ENCODE measurements at regions not wholly inside any gene's neighbourhood (a gene's known extent, or its start where the extent isn't known, plus 50 kb on each side); places are given as distances from the start of the nearest gene placed in this dataset.
"Not testable (repeated sequence)": the region's sequence is repeated elsewhere in the genome, so short reads cannot be mapped to it uniquely, and the experiment has no call there.

GRCh38 chr14:71165121-71166031 is 258.1 kb downstream of the PCNX1 start:
- DNase-seq (no peak), ATAC-seq (no peak)

DNA sequence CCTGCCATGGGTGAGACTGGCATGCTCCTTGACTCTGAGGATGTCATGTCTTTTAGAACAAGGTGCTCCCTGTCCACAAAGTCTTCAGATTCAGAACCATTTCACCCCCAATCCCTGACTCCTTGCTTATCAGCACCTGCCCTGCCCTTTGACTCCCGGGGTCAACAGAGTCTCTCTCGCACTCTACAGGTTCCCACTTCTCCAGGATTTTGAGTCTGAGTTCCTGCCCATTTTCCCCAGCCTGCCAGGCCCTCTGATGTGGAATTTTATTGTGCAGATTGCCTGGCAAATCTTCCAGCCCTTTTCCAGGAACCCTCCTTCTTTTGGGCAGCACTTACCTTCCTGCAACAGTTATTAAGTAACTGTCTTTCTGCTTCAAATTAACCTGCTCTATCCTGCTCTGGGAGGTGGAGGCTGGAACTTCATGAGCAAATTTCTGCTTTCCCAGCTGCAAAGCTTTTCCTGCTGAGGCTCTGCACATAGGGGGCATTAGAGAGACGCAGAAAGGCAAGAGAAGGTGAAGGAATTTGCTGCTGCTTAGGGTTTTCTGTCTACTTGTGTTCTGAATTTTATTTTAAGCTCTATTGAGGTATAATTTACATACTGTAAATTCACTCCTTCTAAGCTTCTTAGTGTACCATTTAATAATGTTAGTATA is 259.1 kb downstream of the PCNX1 start:
- ATAC-seq, result no peak

GRCh38 chr14:71167325-71167950 is 260.2 kb downstream of the PCNX1 start:
- not testable (repeated sequence) for ATAC-seq, DNase-seq

More for the DNA sequence above, 259.1 kb downstream of the PCNX1 start:
- no peak for DNase-seq

DNA sequence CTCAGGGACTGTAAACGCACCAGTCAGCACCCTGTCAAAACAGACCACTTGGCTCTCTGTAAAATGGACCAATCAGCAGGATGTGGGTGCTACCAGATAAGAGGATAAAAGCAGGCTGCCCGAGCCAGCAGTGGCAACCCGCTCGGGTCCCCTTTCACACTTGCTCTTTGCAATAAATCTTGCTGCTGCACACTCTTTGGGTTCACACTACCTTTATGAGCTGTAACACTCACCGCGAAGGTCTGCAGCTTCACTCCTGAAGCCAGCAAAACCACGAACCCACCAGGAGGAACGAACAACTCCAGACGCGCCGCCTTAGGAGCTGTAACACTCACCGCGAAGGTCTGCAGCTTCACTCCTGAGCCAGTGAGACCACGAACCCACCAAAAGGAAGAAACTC is 260.9 kb downstream of the PCNX1 start:
- ATAC-seq, result peak; percentile 21
- peak; percentile 31 for DNase-seq

DNA sequence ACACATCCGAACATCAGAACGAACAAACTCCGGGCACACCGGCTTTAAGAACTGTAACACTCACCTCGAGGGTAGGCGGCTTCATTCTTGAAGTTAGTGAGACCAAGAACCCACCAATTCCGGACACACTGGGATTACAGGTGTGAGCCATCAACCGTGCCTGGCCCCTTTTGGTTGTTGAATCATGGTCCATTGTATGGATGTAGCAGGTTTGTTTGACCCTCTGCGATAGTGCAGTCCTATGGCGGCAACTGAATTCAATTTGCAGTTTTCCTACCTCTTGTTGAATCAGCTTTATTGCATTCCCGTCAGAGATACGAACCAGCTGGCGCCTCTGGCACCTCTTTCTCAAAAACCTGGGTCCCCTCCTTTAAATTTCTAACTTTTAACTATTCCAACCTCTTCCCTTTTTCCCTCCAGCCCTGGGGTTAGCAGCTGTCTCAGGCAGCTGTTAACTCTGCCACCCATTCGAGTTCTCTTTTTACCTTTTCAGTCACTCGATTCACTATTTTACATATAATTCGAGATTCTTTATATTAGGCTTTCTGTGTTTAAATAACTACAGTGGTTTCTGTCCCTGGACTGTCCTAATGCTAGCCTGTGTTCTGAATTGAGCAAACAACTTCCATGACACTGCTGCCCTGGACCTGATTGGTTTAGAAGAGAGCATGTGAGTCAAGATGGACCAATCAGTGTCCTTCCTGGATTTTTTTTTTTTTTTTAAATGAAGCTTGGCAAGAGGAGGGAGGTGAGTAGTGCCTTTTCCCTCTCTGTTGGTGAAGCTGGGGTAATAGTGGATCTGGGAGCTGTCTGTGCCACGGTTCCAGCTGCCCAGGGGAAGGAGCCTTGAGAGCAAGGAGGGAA is 261.5 kb downstream of the PCNX1 start:
- peak; percentile 62 for ATAC-seq
- no peak for DNase-seq

- no peak for DNase-seq
- no peak for ATAC-seq
These were observed 262.6 kb downstream of the PCNX1 start for GRCh38 chr14:71169861-71170260.

DNA sequence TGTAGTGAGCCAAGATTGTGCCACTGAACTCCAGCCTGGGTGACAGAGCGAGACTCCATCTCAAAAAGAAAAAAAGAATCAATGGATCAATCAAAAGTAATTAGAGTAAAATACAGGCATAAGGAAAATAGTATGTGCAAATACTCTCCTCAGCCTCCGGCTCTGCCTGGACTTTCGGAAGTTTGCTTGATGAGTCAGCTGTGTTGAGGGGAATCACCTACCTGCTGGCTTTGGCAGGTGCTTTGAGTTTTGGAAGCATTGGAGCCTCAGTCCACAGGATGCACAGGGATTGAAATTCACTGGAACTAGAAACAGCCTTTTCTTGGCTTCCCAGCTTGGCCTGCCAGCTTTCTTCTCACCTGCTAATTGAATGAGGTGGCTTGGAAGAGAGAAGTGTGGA is 268.2 kb downstream of the PCNX1 start:
- DNase-seq, result no peak

DNA sequence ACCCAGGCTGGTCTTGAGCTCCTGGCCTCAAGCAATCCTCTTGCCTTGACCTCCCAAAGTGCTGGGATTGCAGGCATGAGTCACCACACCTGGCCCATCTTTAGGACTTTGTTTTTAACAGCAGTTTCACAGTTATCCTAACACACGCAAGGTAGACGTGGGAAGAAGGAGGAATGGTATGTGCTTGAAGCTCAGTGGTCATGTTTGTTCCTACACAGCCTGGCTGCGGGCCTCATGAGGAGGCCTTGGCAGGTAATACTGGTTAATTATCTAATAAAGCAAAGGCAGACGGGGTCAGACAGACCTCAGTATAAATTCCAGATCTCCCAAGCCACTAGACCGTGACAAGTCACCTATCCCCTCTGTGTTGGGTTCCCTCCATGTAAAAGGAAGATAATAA is 271.8 kb downstream of the PCNX1 start:
- ATAC-seq (no peak), DNase-seq (no peak)

More for the DNA sequence above, 268.2 kb downstream of the PCNX1 start:
- no peak for ATAC-seq

DNA sequence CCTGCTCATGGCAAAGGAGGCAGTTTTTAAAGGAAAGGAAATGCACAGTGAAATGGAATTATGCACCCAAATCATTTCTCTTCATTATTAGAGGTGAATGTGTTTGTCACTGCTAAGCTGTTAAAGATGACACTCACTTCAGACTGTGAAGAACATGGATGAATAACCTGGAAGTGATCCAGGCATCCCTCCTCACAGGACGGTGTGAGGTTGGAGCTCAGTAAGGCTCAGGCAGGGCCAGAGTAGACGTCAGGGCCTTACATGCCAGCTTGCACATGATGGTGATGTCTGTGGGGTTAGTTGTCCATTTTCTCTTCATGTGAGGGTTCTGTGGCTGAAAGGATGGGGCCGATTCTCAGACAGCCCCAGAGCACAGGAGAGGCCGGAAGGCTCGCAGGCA is 273.1 kb downstream of the PCNX1 start:
- no peak for DNase-seq
- ATAC-seq, result no peak

DNA sequence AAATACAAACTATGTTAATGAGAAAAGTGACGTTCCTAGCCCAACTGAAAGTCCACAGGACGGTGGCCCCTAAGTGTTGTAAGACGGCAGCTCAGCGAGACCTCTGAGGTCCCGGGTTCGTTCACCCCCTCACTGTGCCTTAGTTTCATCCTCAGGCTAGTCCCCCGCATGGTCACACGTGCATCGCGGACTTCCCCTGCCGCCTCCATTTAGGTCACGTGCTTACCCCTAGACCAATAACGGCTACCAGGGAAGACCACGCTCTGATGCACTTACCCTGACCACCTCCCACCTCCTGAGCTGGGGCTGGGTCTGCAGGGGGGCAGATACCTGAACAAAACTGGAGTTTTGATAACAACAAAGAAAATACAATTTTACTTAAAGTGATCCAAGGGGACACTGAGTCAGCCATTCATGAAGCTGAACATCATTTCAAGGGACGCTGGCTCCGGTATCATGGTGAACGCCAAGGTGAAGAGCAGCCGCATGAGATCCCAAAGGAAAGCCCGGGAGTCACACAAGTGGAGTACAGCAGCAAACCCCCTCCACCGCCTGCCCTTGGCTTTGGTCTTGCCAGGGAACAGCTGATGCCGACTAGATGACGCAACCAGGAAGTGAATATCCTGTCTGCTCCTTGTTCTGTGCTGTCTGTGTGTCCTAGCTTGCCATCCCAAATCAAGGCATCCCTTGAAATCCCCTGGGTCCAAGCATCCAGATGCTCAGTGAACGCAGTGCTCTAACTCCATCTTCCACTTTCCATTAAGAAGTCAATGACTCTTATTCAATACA is 274.1 kb downstream of the PCNX1 start:
- DNase-seq (no peak), ATAC-seq (no peak)

- ATAC-seq (no peak), DNase-seq (no peak)
These were observed 276.8 kb downstream of the PCNX1 start for GRCh38 chr14:71183876-71184689.

GRCh38 chr14:71185637-71186036 is 278.4 kb downstream of the PCNX1 start:
- ATAC-seq, result no peak

GRCh38 chr14:71187633-71188356 is 280.5 kb downstream of the PCNX1 start:
- ATAC-seq (no peak), DNase-seq (no peak)

More at GRCh38 chr14:71185637-71186036, 278.4 kb downstream of the PCNX1 start:
- no peak for DNase-seq

- ATAC-seq (no peak), DNase-seq (no peak)
These were observed 283.6 kb downstream of the PCNX1 start for GRCh38 chr14:71190770-71191374.

- no peak for DNase-seq
These were observed 286.4 kb downstream of the PCNX1 start for GRCh38 chr14:71193663-71194062.

GRCh38 chr14:71194251-71194650 is 287.0 kb downstream of the PCNX1 start:
- no peak for ATAC-seq
- no peak for DNase-seq

More at GRCh38 chr14:71193663-71194062, 286.4 kb downstream of the PCNX1 start:
- ATAC-seq, result no peak

DNA sequence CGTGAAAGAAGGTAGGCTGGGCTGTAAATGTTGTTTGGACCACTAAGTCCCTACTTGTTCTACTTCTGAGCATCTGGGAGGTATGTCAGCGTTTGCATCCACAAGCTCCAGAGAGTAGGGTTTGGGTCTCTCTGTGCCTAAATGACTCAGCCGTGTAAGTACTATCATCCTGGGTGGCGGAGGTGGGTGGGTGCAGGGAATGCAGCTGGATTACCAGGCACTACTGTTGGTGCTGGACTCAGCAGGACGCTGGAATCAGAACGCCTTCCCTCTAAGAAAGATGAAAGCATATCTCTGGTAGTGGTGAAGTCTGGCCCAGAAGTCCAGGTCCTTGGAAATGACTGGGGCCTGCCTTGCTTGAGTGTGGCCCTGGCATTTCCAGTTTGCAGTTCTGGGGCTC is 289.7 kb downstream of the PCNX1 start:
- ATAC-seq (no peak), DNase-seq (no peak)

DNA sequence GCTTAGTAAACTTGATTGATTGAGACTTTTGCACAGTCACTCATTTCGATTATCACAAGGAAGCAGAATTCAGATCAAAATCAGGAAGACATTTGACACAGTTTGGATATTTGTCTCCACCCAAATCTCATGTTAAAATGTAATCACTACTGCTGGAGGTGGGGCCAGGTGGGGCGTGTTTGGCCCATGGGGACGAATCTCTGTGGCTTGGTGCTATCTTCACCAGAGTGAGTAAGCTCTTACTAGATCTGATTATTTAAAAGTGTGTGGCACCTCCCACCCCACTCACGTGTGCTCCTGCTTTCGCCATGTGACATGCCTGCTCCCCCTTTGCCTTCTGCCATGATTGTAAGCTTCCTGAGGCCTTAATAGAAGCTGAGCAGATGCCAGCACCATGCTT is 291.4 kb downstream of the PCNX1 start:
- DNase-seq, result no peak
- no peak for ATAC-seq

DNA sequence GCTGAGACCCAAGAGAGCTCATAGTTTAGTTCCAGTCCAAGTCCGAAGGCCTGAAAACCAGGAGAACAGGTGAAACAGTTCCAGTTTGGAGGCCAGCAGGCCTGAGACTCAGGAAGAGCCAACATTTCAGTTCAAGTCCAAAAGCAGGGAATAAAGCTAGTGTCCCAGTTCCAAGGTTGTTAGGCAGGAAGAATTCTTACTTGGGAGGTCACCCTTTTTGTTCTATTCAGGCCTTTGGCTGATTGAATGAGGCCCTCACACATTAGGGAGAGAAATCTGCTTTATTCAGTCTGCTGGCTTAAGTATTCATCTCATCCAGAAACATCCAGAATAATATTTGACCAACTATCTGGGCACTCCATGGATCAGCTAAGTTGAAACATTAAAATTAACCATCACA is 294.6 kb downstream of the PCNX1 start:
- DNase-seq, result no peak
- no peak for ATAC-seq

All from stimulated activated naive CD8-positive, alpha-beta T cell treated with anti-CD3 and anti-CD28 coated beads, Interleukin-15, Interleukin-2, amounts not matched to agents 100 U/mL and 50 U/mL, for 24 hours (primary cell).